ENCODE measurements at regions not wholly inside any gene's neighbourhood (a gene's known extent, or its start where the extent isn't known, plus 50 kb on each side); places are given as distances from the start of the nearest gene placed in this dataset.

DNA sequence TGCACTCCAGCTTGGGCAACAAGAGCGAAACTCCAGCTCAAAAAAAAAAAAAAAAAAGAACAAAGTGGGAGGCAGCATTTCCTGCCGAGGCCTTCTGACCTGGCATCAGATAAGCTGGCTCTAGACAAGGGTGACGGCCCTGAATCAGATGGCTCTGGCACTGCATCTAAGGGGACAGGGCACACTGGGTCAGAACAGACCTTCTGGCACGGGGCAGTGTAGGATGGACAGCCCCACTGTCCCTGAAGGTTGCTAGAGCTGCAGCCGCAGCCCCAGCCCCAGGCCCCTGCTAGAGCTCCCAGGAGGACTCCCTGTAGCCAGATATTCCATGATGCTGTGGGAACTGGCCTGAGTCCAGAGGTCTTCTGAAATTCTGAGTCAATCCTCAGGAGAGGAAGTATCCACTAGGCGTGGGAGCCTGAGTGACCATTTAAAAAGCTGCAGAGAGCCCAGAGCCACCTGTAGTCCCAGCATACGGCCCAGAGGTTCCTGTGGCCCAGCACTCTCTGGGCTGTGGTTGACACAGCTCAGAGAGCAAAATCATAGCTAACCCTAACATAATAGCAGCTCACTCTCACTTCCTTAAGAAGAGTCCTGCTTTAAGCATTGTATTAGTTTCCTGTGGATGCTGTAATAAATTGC lies 69.2 kb upstream of the MFGE8 start:
- ChIA-PET CTCF (ENCODE audit: partially characterized antibody) (interaction anchor here (0.7 to 2.2 kb wide), 8 partner anchors 9 to 77 kb away, joined by 3 to 8 read pairs (median 4); no protein-coding TSS in a partner anchor), POLR2A (ENCODE audit: partially characterized antibody) (interaction anchor here (0.7 to 8.2 kb wide), 11 partner anchors 8 to 106 kb away, joined by 3 to 43 read pairs (median 4); partner anchors contain the start of gene ABHD2)
- WGBS, 2 experiments (ENCODE audit: extremely low coverage in 1 of 2, insufficient coverage in 1 of 2, insufficient read length in 1 of 2, insufficient replicate concordance in 2 of 2, low coverage in 1 of 2, low lambda C conversion rate in 2 of 2, missing lambda C conversion rate in 1 of 2), result 96% methylated on average over 6 of the region's 7 CpGs; no CpG with 5 or more reads in 1 of the 2 experiments
- no peak overlapping the region for H3K14ac ChIP-seq (ENCODE audit: insufficient read length)
- H2AK5ac ChIP-seq (ENCODE audit: low read depth, low read length), result peak overlapping the region; percentile 83; the same call in 1 of the 2 replicates
- no peaks in the 10 kb centered on the region for H3K79me1 ChIP-seq (ENCODE audit: low read depth, low read length)
- no peak overlapping the region for H3K27ac ChIP-seq (ENCODE audit: low read depth, low read length)
- peak overlapping the region; percentile 95 for H2BK120ac ChIP-seq (replicated peaks; ENCODE audit: low read depth, low read length)
- H3K9ac ChIP-seq (replicated peaks in 1 of 4; ENCODE audit: extremely low read depth in 1 of 4, low read depth in 3 of 4, low read length in 3 of 4), result no peak overlapping the region
- H4K8ac ChIP-seq (ENCODE audit: extremely low read depth, insufficient read depth, low read length), result no peak overlapping the region; the same call in 1 of the 2 replicates
- H3K4me2 ChIP-seq (ENCODE audit: insufficient read depth in 1 of 2, low read depth in 2 of 2, low read length in 2 of 2), result no peak overlapping the region
- peak overlapping the region; percentile 95 for H2BK12ac ChIP-seq (ENCODE audit: low read depth, low read length)
- H4K5ac ChIP-seq (ENCODE audit: insufficient read length, low read depth, low read length), result no peak overlapping the region
- no peak for FAIRE-seq
- H3K56ac ChIP-seq (replicated peaks; ENCODE audit: insufficient read length, low read depth, low read length), result no peak overlapping the region
- peak overlapping the region; percentile 45 for H4K91ac ChIP-seq (replicated peaks; ENCODE audit: insufficient read length, low read length)
- H3K4me3 ChIP-seq (ENCODE audit: extremely low read depth in 1 of 4, insufficient read depth in 2 of 4, low read depth in 3 of 4, low read length in 4 of 4), result no peak overlapping the region
- peaks cover 3% of the 10 kb centered on the region; the same call in 1 of the 2 replicates for H3K23me2 ChIP-seq (ENCODE audit: low read depth, low read length)
- no peaks in the 10 kb centered on the region for H3K36me3 ChIP-seq (ENCODE audit: control insufficient read depth in 2 of 4, insufficient read depth in 4 of 4, low read length in 3 of 4)
- H3K4me1 ChIP-seq (replicated peaks in 1 of 4; ENCODE audit: control insufficient read depth in 3 of 4, insufficient read depth in 4 of 4, low read length in 3 of 4), result peaks cover 5 to 22% (median 17%) of the 10 kb centered on the region in 4 experiments
- no peak overlapping the region for H2AFZ ChIP-seq (ENCODE audit: low read length)
- peak overlapping the region; percentile 95 for H3K18ac ChIP-seq (ENCODE audit: extremely low read depth, low read length)
- H3K23ac ChIP-seq (ENCODE audit: insufficient read length), result no peak overlapping the region
- TF ChIP-seq SP4 (IDR thresholded peaks at IDR 0.05; ENCODE audit: low read length) (no peak), ASH2L (IDR thresholded peaks at IDR 0.05; ENCODE audit: low read length) (no peak)
- H3K4ac ChIP-seq (replicated peaks; ENCODE audit: insufficient read length, low read depth, low read length), result peak overlapping the region; percentile 60
- no peaks in the 10 kb centered on the region for H4K20me1 ChIP-seq (replicated peaks in 1 of 2; ENCODE audit: control insufficient read depth in 1 of 2, insufficient read depth in 2 of 2, low read length in 2 of 2)
- H2BK20ac ChIP-seq (ENCODE audit: low read length), result peak overlapping the region; percentile 80; the same call in 1 of the 2 replicates
- no peaks in the 10 kb centered on the region for H3K27me3 ChIP-seq (replicated peaks in 1 of 4; ENCODE audit: control insufficient read depth in 3 of 4, extremely low read depth in 1 of 4, insufficient read depth in 3 of 4, low read length in 3 of 4)
- H3K79me2 ChIP-seq (ENCODE audit: control insufficient read depth in 1 of 2, insufficient read depth in 2 of 2, low read length in 2 of 2), result no peaks in the 10 kb centered on the region
- no peak for DNase-seq (ENCODE audit: low read depth in 1 of 2, low spot score in 2 of 2)
- no peak overlapping the region for H2BK15ac ChIP-seq (ENCODE audit: low read length)
- H2BK5ac ChIP-seq (ENCODE audit: low read depth, low read length), result peak overlapping the region; percentile 13; the same call in 1 of the 2 replicates
- no peaks in the 10 kb centered on the region for H3K9me3 ChIP-seq (ENCODE audit: insufficient read depth in 2 of 2, low read depth in 1 of 2, low read length in 1 of 2)

Measured in H1 (cell line).